ENCODE measurements at regions not wholly inside any gene's neighbourhood (a gene's known extent, or its start where the extent isn't known, plus 50 kb on each side); places are given as distances from the start of the nearest gene placed in this dataset.
"Not testable (repeated sequence)": the region's sequence is repeated elsewhere in the genome, so short reads cannot be mapped to it uniquely, and the experiment has no call there.

DNA sequence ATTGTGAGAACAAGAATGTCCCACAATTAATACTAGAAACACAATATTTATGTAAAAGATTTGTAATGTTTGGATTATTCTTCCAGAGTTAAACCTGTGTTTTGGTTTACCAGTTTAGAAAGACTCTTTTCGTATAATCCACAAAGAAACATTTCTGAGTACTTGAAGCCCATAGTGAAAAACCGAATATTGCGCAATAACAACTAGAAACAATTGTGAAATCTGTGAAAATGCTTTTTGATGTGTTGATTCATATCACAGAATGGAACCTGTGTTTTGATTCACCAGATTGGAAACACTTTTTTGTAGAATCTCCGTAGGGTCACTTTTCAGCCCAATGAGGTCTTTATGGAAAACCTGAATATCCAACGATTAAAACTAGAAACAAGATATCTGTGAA is 386.2 kb downstream of the PRDM9 start:
- intact Hi-C loops (cut with DNase I) = no loop called here
- DNase-seq = no peak

DNA sequence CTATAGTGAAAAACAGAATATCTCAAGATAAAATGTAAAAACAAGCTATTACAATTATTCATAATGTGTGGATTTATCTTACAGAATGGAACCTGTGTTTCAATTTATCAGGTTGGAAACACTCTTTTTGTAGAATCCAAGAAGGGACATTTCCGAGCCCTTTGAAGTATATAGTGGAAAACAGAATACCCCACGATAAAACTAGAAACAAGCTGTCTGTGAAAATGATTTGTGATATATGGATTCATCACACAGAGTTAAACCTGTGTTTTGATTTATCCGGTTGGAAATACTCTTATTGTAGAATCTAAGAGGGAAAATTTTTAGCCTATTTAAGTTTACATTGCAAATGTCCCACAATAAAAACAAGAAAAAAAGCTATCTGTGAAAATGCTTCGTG is 388.2 kb downstream of the PRDM9 start:
- no peak for DNase-seq
- intact Hi-C loops (cut with DNase I) = no loop called here

DNA sequence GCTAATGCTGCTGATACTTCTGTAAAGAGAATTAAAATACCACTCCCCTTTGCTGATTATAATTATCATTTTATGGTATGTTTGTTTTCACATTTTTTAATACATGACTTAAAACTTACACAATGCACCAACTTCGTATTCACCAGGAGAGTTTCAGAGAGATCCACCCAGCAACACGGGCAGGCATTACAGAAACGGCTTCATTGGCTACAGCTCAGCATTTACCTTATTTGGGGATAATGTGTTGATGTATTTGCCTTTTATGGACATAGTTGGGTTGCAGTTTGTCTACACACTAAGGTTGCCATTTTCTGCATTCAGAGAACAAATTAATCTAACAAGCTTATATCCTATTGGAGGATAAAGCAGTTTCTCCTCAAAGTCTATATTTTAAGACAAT is 423.6 kb downstream of the PRDM9 start:
- DNase-seq = no peak
- intact Hi-C loops (cut with DNase I) = no loop called here

DNA sequence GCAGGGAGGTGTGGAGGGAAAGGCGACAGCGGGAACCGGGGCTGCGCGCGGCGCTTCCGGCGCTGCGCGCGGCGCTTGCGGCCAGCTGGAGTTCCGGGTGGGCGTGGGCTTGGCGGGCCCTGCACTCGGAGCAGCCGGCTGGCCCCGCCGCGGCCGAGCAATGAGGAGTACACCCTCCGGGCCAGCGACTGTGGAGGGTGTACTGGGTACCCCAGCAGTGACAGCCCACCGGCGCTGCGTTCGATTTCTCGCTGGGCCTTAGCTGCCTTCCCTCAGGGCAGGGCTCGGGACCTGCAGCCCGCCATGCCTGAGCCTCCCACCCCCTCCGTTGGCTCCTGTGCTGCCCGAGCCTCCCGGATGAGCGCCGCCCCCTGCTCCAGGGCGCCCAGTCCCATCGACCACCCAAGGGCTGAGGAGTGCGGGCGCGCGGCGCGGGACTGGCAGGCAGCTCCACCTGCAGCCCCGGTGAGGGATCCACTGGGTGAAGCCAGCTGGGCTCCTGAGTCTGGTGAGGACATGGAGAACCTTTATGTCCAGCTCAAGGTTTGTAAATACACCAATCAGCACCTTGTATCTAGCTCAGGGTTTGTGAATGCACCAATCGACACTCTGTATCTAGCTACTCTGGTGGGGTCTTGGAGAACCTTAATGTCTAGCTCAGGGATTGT is 444.0 kb downstream of the PRDM9 start:
- DNase-seq; intact Hi-C loops (cut with DNase I): not testable (repeated sequence)

DNA sequence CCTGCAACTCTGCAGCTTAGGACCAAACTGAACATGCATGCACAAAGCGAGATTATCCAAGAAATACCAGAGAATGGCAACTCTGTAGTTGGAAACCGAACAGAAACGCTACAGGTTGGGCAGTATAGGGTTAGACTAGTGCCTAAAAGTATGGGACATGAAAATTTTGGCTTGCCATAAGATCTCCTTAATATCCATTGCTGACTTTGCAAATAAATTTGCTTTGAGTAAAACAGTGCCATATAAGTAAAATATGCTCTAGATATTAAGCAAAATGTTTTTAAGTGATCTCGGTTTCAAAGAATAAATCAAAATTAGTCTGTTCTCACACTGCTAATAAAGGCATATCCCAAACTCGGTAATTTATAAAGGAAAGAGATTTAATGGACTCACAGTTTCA is 456.0 kb downstream of the PRDM9 start:
- intact Hi-C loops (cut with DNase I) = no loop called here
- no peak for DNase-seq

DNA sequence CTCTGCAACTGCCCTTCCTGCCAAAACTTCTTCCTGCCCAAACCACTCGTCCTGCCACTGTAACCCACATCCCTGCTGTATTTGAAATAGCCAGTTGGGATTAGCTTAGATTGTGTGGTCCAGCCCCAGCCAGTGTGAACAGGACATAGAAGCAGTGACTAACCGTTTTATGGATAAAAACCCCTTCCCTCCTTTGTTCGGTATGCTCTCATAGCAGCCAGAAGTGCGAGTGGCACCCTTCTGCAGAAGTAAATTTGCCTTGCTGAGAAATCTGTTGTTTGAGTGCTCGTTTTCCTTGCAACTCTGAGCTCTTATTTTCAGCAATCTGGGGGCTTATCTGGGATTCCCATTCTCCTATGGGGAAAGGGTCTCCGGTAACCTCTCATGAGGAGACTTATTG is 470.0 kb downstream of the PRDM9 start:
- intact Hi-C loops (cut with DNase I) = no loop called here
- no peak for DNase-seq

DNA sequence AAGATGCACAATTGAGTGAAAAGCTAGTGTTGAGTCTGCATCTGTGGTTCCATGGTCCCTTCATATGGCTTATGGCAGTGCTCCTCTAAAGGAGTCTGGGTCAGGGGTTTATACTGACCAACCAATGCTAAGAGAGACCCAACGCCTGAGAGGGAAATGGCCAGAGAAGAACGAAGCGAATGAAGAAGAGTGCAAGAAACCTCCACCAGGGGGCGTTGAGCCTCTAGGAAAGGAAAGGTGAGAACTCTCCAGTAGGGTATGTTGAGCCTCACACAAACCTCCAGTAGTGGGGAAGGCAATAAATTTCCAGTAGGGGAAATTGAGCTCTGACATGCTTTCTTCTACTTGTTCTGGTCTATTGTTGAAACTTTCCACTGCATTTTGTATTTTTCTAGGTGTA is 470.6 kb downstream of the PRDM9 start:
- peak in 1 of 42 donors; percentile 2 for DNase-seq
- intact Hi-C loops (cut with DNase I) = no loop called here

DNA sequence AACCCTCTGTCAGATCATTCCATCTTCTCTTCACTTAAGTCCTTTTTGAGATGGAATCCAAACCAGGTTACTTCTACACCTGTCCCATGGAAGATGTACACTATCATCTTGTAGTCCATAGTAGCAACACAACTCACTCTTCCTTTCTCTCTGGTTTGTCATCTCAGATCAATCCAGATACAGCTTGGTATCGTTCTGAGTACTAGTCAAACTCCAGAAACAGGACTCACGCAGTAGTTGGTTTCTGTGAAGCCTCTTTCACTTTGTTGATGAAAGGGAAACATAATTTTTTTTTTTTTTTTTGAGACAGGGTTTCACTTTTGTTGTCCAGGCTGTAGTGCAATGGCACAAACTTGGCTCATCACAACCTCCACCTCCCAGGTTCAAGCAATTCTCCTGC is 484.0 kb downstream of the PRDM9 start:
- no peak for DNase-seq
- intact Hi-C loops (cut with DNase I) = no loop called here

DNA sequence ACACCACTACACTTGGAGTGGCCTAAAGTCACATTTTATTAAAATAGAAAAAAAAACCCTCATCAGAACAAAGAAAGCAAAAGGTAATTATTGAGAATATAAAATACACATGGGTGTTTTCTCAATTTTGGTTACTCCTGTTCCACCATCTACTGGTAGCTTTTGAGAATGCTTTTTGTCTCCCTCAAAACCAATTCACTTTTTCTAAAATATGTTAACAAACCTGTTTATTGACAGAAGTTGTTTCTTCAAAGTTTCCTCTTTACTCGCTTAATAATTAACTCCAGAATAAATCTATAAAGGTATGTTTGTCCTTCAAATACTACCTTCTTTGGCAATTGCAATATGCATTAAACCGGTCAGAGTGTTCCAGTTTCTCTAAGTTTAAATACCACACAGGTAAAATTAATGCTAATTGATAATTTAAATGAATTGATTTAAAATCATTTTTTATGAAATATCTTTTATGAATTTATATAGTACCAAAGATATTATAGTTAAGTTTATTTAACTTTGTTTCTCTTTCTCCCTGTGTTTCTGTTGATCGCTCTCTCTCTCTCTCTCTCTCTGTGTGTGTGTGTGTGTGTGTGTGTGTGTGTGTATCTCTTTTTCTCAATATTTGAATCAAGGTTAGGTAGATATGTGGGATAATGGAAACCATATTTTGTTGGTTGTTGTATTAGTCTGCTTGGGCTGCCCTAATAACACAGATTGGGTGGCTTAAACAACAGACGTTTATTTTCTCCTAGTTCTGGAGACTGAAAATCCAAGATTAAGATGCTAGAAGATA is 487.4 kb downstream of the PRDM9 start:
- DNase-seq = no peak
- intact Hi-C loops (cut with DNase I) = no loop called here

DNA sequence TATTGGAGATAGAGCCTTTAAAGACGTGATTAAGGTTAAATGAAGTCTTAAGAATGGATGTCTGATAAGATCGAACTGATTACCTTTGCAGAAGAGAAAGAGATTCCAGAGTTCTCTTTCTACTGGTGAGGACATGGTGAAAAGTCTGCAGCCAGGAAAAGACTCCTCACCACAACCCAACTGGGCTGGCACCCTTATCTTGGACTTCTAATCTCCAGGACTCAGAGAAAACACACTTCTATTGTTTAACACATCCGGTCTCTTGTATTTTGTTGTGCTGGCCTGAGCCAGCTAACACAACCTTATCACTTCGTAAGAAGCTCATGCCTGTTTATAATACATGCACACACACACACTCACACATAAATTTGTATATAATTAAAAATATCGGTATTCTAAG is 489.1 kb downstream of the PRDM9 start:
- intact Hi-C loops (cut with DNase I) = no loop called here
- no peak for DNase-seq

DNA sequence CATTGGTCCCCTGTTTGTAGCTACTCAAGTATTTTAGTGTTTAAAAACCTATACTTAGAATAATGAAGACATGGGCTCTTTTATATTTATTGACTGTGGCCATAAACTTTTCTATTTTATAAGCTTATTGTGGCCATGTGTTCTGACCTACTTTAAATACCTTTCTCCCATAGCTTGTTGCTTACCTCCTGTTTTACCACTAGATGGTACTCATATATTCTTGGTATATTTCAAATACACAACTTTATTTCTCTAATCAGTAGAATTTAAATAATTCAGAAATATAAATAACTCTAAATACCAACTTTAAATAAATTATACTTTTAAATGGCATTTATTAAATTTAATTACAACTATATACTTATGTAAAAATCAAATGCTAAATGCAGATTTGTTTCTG is 498.0 kb downstream of the PRDM9 start:
- no peak for DNase-seq
- intact Hi-C loops (cut with DNase I) = no loop called here

DNA sequence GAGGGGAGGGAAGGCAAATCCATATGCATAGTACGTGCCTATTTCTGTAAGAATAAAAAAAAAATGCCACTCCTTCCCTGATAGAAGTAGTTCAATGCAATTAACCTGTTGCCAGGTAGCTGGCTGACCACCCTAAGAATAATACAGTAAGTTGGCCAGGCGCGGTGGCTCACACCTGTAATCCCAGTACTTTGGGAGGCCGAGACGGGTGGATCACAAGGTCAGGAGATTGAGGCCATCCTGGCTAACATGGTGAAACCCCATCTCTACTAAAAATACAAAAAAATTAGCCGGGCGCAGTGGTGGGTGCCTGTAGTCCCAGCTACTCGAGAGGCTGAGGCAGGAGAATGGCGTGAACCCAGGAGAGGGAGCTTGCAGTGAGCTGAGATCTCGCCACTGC is 510.3 kb downstream of the PRDM9 start:
- DNase-seq = not testable (repeated sequence)

DNA sequence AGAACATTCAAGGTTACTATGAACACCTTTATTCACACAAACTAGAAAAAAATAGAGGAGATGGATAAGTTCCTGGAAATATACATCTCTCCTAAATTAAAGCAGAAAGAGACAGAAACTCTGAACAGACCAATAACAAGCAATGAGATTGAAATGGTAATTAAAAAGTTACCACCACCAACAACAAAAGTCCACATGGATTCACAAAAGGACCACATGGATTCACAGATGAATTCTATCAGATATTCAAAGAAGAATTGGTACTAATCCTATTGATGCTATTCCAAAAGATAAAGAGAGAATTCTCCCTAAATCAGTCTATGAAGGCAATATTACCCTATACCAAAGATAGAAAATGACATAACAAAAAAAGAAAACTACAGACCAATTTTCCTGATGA is 518.9 kb downstream of the PRDM9 start:
- no peak for DNase-seq
- intact Hi-C loops (cut with DNase I) = no loop called here

More for the DNA sequence above, 510.3 kb downstream of the PRDM9 start:
- intact Hi-C loops (cut with DNase I) = not testable (repeated sequence)

DNA sequence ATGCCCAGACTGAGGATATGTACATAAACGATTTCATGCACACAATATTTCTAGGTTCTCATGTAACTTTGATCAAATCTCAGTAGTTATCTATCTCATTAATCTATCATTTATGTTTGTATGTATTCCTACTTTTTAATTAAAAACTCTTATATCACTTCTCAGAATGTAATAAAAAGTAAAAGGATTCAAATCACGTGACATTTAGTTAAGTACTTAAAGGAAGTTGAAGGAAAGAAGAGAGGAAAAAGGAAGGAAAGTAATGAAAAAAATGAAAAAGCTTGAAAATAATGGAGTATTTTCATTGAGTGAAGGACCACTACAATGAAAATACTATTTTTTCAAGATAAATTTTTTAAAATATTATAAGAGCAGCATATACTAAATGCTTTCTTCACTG is 535.3 kb downstream of the PRDM9 start:
- DNase-seq = no peak
- intact Hi-C loops (cut with DNase I) = no loop called here

DNA sequence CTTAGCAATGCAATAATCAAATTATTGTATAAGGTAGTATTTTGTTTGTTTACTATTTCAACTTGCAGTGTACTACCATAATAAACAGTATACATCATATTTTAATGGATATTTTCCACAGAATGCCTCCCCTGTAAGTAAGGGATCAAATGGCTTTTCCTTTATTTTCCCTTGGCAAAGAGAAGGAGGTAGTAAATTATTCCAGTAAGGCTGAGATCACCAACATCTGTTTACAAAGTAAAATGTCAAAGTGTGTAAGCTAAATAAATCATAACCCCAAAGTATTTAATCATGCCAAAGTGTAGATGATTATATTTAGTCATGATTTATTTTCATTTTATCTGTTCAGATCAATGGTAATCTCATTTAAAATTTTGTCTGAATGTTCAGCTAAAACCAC is 537.6 kb downstream of the PRDM9 start:
- no peak for DNase-seq
- intact Hi-C loops (cut with DNase I) = no loop called here

DNA sequence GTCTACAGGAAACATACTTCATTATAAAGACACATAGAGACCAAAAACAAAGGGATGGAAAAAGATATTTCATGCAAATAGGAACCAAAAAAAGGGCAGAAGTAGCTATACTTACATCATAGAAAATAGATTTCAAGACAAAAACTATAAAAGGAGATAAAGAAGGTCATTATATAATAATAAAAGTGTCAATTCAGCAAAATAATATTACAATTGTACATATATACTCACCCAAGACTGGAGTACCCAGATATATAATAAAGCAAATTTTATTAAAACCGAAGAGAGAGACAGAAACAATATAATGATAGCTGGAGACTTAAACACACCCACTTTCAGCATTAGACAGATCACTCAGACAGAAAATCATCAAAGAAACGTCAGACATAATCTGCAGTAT is 546.3 kb downstream of the PRDM9 start:
- no peak for DNase-seq
- intact Hi-C loops (cut with DNase I) = no loop called here

DNA sequence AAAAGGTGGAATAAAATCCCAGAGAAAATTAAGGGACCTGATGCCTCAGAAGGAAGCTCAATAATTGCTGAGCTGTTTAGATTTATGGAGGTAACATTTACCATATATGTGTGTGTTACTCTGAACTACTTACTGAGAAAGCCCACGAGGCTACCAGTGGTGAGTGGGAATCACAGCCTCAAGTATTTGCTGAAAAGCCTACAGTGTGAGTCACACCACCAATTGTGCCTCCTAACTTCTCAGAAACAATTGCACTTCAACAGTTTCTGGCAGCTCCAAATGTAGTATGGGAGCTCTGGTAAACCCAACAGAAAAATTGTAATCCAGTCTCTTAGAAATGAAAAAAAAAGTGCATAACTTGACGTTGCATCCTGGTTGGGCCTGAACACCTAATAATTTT is 551.6 kb downstream of the PRDM9 start:
- intact Hi-C loops (cut with DNase I) = no loop called here
- DNase-seq = no peak

DNA sequence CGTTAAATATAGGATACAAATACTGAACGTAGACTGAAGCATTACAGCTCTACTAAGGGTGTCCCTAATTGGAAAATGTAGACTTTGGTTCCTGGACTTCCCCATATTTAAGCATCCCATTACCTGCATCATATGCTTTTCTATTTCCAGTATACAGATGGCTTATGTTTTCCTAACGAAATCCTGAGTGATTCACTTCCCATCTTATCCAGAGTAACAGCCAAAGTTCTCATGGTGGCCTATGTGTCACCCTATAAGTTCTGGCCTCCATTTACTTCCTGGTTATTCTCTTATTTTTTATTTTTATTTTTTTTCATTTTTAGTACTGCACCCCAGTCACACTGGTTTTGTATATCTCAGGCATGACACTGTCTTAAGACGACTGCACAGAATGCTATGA is 552.3 kb downstream of the PRDM9 start:
- intact Hi-C loops (cut with DNase I) = no loop called here
- no peak for DNase-seq

DNA sequence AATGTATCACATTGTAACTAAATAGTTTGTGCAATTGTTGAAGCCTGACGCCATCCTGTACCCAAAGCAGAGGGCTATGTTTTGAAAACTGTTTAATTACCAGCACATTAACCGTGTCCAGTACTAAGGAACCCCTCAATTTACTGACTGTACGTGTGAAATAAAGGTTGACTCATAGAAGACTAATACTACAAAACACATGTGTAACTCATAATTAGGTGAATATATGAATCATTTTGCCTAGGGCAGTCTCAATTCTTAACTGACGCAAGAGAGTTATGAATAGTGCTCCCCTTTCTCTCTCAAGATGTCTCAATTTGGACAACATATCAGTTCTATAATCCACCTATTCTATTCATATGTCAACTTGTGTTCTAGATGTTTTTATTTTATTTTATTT is 558.4 kb downstream of the PRDM9 start:
- intact Hi-C loops (cut with DNase I) = no loop called here
- DNase-seq = no peak

DNA sequence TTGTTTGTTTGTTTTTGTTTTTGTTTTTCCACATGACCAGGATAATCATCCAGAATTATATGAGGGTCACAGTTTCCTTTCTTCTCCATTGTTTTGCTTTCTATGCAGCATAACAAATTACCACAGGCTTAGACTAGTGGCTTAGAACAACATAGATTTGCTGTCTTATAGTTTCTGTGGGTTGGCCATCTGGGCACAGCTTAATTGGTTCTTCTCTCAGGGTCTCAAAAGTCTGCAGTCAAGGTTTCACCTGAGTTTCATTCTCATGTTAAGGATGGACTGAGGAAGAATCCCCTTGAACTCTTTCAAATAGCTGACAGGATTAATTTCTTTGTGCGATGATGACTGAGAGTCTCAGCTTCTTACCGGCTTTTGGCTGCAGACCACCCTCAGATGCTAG is 559.8 kb downstream of the PRDM9 start:
- DNase-seq = no peak
- intact Hi-C loops (cut with DNase I) = no loop called here

DNA sequence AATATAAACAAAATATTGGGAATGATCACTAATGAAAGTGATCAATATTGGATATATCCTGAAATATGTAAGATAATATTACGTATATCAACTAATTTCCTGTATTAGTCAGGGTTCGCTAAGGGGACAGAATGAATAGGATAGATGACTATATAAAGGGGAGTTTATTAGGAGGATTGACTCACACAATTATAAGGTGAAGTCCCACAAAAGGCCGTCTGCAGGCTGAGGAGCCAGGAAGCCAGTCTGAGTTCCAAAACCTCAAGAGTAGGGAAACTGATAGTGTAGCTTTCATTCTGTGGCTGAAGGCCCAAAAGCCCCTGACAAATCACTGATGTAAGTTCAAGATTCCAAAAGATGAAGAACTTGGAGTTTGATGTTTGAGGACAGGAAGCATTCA is 561.1 kb downstream of the PRDM9 start:
- no peak for DNase-seq
- intact Hi-C loops (cut with DNase I) = no loop called here
